T-helper 1 cell (primary cell): ENCODE measurements at regions not wholly inside any gene's neighbourhood (a gene's known extent, or its start where the extent isn't known, plus 50 kb on each side); places are given as distances from the start of the nearest gene placed in this dataset.
"Not testable (repeated sequence)": the region's sequence is repeated elsewhere in the genome, so short reads cannot be mapped to it uniquely, and the experiment has no call there.

Experiments
- DNase-seq, 5 donors: peaks; one replicate each; pipeline ENCODE4 v3.0.0-alpha.2; 2012 to 2020

DNA sequence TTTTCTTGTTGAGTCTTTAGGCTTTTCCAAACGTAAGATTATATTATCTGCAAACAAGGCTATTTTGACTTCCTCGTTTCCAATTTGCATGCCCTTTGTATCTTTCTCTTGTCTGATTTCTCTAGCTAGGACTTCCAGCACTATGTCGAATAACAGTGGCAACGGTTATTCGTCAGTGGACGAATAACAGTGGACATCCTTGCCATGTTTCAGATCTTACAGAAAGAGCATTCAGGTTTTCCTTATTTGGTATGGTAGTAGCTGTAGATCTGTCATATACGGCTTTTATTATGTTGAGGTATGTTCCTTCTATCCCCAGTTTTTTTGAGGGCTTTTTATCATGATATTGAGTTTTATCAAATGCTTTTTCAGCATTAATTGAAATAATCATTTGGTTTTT, 634.6 kb upstream of the ADGRL3 start:
- DNase-seq = no peak

GRCh38 chr4:60575336-60575735, 624.8 kb upstream of the ADGRL3 start:
- DNase-seq = no peak

- no peak for DNase-seq
Observed at GRCh38 chr4:60579335-60579734, 620.8 kb upstream of the ADGRL3 start.

GRCh38 chr4:60581919-60582536, 618.1 kb upstream of the ADGRL3 start:
- no peak for DNase-seq

DNA sequence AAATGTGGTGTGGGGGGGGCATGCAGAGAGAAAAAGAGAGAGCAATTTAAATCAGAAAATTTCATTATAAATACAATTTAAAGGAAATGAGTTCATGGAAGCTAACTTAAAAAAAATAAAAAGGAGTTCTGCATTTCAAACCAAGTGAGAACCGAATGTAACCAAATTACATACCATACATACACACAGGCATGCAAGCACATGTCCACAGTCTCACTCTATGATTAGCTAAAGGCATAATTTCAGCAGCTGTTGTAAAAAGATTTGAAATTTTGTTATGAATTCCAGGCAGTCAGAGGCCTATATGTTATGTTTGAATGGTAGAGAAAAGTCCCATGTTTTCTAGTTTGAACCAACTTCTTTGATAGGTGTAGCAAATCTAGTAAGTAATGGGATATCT, 611.6 kb upstream of the ADGRL3 start:
- DNase-seq = no peak

- no peak for DNase-seq
Observed at GRCh38 chr4:60589425-60589824, 610.7 kb upstream of the ADGRL3 start.

GRCh38 chr4:60590116-60590515, 610.0 kb upstream of the ADGRL3 start:
- DNase-seq = no peak

GRCh38 chr4:60605646-60606354, 594.3 kb upstream of the ADGRL3 start:
- DNase-seq = no peak

DNA sequence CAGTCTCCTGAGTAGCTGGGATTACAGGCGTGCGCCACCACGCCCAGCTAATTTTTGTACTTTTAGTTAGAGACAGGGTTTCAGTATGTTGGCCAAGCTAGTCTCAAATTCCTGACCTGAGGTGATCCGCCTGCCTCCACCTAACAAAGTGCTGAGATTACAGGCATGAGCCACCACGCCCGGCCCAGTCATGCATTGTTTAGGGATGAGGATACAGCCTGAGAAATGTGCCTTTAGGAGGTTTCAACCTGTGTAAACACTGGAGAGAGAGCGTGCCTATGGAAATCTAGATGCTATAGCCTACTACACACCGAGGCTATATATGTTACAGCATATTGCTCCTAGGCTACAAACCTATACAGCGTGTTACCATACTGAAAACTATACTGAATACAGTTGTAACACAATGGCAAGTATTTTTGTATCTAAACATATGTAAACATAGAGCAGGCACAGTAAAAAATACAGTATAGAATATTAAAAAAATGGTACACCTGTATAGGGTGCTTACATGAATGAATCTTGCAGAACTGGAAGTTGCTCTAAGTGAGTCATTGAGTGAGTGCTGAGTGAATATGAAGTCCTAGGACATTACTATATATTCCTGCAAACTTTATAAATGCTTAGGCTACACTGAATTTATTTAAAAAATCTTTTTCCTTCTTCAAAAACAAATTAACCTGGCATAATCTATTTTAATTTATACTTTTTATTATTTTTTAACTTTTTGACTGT, 588.2 kb upstream of the ADGRL3 start:
- DNase-seq = no peak

DNA sequence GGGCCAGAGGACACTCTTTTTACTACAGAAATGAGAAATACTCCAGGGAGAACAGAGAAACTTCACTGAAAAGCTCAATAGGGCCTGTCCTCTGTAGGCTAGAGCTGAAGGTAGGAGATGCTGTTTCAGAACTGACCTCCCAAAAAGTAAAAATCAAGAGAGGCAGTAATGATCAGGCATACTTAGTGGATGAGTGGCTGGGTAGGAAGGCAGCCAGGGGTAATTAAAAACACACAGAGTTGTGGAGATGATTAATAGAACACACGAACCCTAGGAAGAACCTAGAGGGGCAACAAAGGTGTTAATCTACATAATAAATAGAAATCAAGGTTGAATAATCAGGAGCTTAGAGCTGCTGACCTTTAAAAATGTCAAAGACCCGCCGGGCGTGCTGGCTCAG, 582.4 kb upstream of the ADGRL3 start:
- no peak for DNase-seq

DNA sequence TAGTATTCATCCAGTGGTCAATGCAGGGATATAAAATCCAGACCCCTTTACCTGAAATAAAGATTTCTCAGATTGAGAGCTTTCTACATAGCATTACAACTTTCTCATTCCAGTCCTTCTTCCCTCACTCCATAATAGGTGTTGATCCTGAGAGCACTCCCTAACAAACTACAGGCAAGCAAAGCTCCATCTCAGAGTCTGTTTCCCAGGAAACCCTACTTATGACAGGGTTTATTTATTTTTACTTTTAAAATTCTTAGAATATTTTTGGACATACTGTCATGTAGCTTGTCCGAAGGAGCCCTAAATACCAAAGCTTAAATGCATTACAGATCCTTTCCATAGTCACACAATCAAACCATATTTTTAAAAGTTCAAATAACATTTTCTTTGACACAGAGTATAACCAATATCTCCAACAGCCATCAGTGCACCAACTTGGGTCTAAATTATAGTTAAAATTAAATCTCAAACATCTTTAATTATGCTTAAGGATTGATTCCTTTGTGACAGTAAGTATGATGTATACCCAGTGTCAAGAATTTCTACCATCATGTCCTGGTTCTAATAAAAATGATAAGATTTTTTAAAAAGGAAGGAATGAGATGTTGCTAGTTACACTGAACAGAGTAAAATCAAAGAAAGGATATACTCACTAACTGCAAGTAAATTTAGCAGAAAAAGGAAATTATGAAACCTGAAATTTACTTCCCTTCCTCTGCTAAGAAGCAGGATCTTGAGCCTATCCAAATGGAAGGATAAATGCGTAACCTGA, 580.4 kb upstream of the ADGRL3 start:
- no peak for DNase-seq

DNA sequence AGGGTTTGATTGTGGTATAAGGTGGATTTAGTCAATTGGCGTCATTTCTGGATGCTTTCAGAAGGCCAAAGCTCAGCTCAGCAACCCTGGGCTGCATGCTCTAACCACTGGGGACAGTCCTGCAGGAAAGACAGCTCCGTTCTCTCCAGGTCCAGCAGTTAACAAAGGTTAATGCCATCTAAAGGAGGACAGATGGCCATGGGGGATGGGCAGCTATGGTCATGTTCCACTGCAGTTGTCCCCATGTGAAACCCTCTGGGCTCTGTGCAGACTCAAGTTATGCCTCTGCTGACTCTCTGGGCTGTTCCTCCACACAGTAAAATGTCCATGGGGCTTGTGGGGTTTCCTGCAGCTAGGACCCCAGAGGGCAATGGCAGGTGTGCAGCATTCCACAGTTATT, 562.1 kb upstream of the ADGRL3 start:
- DNase-seq = no peak

DNA sequence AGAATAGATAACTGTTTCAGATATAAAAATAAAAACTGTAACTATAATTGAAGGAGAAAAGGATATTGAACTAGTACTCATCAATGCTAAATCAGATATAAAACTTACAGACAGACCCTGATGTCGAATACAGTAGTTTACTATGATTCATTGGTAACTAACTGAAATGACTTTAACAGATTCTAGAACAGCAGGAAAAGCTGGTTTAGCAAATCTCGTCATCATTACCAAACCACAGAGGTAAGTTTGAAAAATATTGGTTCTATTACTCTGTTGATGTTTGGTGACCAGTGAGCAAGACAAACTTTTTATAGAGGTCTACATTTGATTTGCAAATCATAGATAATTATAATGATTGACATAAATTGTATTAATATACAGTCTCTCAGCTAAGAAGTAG, 551.4 kb upstream of the ADGRL3 start:
- no peak for DNase-seq

GRCh38 chr4:60652933-60653332, 547.2 kb upstream of the ADGRL3 start:
- DNase-seq = no peak

DNA sequence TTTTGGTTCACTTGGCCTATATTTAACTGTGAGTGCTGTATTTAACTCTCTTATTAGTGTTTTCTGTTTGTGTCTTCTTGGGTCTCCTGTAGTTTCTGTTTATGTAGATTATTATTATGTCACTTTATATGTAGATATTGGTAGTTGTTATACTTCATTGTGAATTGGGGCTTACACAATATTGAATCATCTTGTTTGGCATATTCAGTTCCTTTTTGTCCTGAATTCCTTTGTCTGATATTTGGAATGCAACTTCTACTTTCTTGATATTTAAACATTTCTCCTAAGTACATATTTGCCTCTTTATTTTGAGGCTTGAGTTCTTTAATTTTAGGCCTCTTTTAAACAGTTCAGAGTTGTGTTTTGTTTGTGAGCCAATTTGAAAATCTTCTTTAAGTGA, 544.8 kb upstream of the ADGRL3 start:
- no peak for DNase-seq

GRCh38 chr4:60656171-60656570, 544.0 kb upstream of the ADGRL3 start:
- DNase-seq = no peak

GRCh38 chr4:60657041-60657440, 543.1 kb upstream of the ADGRL3 start:
- no peak for DNase-seq

DNA sequence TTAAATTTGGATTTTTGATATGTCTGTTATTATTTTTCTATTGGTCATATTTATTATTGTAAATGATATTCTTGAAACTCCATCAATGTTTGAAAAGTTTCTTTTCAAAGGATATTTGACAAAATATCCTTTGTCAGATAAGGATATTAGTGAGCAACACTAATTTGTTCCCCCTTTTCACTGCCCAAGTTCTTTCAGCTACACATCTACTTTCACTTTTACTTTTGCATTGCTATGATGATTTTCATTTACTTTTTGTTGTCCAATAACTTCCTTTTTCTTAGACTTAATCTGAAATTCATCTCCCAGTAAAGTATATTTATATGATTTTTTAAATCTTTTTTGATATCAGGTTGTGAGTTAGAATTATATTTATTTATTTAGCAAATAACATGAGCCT, 542.3 kb upstream of the ADGRL3 start:
- DNase-seq = no peak

- DNase-seq = no peak
Observed at GRCh38 chr4:60663769-60664168, 536.4 kb upstream of the ADGRL3 start.

DNA sequence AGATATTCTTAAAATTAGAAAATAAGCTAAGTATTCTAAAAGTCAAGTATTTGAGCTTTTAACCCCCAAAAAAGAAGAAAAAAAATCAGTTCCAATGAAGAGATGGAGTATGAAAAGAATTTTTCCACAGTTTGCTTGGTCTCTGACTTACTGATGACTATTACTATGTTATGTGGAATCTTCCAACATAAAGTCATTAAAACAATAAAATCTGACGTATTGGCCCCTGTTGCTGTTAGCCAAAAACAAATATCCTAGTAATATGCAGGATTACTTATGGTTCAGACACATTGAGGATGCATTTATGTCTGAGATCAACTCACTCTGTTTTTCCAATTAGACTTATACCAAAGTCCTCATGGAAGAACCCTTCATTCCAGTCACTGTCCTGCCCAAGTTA, 517.2 kb upstream of the ADGRL3 start:
- no peak for DNase-seq

- no peak for DNase-seq
Observed at GRCh38 chr4:60683357-60683756, 516.8 kb upstream of the ADGRL3 start.

DNA sequence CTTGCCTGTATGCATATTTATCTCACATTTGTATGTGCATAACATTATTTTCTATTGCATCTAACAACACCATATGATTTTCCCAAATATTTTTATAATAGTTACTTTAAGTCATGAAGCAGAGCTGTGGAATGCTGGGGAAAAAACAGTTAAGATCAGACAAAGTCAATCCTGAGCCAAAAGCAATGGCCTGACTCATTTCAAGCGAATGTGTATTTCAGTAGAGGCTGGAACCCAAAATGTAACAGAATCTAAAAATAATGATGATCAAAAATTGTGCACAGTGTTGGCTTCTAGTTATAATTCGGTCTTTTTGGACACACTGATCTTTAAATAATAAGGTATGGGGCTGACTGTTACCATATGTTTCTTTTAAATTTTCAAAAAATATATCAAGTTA, 516.2 kb upstream of the ADGRL3 start:
- DNase-seq = no peak

GRCh38 chr4:60696062-60696461, 504.1 kb upstream of the ADGRL3 start:
- not testable (repeated sequence) for DNase-seq
